ENCODE measurements at regions not wholly inside any gene's neighbourhood (a gene's known extent, or its start where the extent isn't known, plus 50 kb on each side); places are given as distances from the start of the nearest gene placed in this dataset.

GRCh38 chr3:78134496-78134895, 1094.6 kb downstream of the ROBO2 start:
- no peaks in the 10 kb centered on the region for H3K9me3 ChIP-seq (replicated peaks; ENCODE audit: control insufficient read depth, insufficient read depth, low read length)
- peaks cover 13% of the 10 kb centered on the region for H3K4me1 ChIP-seq (ENCODE audit: control insufficient read depth, extremely low read depth, insufficient read depth, low read length)
- no peaks in the 10 kb centered on the region for H4K20me1 ChIP-seq (replicated peaks; ENCODE audit: control insufficient read depth, extremely low read depth, insufficient read depth, low read length)
- dilution Hi-C loops (cut with MboI; ENCODE audit: extremely low pct_ligation_motif_present, low sequenced_read_pairs) = no loop called here
- POLR2A ChIA-PET = no interaction called here
- no peak overlapping the region for H3K4me3 ChIP-seq (replicated peaks in 1 of 3; ENCODE audit: insufficient read depth in 1 of 3, low read depth in 1 of 3, low read length in 3 of 3)
- no peak overlapping the region for H3K4me2 ChIP-seq (ENCODE audit: insufficient read depth, low read length)
- TF ChIP-seq, protein P1, sequence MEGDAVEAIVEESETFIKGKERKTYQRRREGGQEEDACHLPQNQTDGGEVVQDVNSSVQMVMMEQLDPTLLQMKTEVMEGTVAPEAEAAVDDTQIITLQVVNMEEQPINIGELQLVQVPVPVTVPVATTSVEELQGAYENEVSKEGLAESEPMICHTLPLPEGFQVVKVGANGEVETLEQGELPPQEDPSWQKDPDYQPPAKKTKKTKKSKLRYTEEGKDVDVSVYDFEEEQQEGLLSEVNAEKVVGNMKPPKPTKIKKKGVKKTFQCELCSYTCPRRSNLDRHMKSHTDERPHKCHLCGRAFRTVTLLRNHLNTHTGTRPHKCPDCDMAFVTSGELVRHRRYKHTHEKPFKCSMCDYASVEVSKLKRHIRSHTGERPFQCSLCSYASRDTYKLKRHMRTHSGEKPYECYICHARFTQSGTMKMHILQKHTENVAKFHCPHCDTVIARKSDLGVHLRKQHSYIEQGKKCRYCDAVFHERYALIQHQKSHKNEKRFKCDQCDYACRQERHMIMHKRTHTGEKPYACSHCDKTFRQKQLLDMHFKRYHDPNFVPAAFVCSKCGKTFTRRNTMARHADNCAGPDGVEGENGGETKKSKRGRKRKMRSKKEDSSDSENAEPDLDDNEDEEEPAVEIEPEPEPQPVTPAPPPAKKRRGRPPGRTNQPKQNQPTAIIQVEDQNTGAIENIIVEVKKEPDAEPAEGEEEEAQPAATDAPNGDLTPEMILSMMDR (IDR thresholded peaks at IDR 0.05; ENCODE audit: extremely low read depth in 1 of 2, insufficient read depth in 1 of 2, low read depth in 1 of 2, low read length in 2 of 2) = no peak
- TF ChIP-seq, protein P2, sequence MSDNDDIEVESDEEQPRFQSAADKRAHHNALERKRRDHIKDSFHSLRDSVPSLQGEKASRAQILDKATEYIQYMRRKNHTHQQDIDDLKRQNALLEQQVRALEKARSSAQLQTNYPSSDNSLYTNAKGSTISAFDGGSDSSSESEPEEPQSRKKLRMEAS (IDR thresholded peaks at IDR 0.05; ENCODE audit: insufficient read depth, insufficient read length) = no peak
- TF ChIP-seq JUN (IDR thresholded peaks at IDR 0.05; ENCODE audit: borderline replicate concordance, insufficient read depth, insufficient read length, low read depth) = no peak
- TF ChIP-seq POLR2AphosphoS5 (IDR thresholded peaks at IDR 0.05; ENCODE audit: insufficient read depth, low read depth, low read length) = no peak
- no peak for TF ChIP-seq FOS (IDR thresholded peaks at IDR 0.05; ENCODE audit: borderline replicate concordance, insufficient read depth, low read length)
- TF ChIP-seq POLR2A (IDR thresholded peaks at IDR 0.05; ENCODE audit: low read depth, low read length) = no peak
- TF ChIP-seq MYC (IDR thresholded peaks at IDR 0.05; ENCODE audit: low read depth, low read length) = no peak
- TF ChIP-seq GATA2 (IDR thresholded peaks at IDR 0.05; ENCODE audit: insufficient read depth, insufficient read length, low read depth, low read length) = no peak
- no peak for TF ChIP-seq EZH2 (IDR thresholded peaks at IDR 0.05; ENCODE audit: borderline replicate concordance, low read depth, low read length, severe bottlenecking)
- CTCF ChIA-PET = no interaction called here
- no TSS peak for BruUV-seq (replicated peaks)
- no peaks in the 10 kb centered on the region for H3K36me3 ChIP-seq (ENCODE audit: control insufficient read depth in 2 of 2, extremely low read depth in 1 of 2, insufficient read depth in 2 of 2, low read length in 2 of 2)
- H3K27ac ChIP-seq (ENCODE audit: insufficient read depth, low read depth, low read length) = no peak overlapping the region
- FAIRE-seq (no peak), DNase-seq (ENCODE audit: low read depth, low spot score) (no peak)
- H3K9me1 ChIP-seq (replicated peaks; ENCODE audit: control insufficient read depth, extremely low read depth, insufficient read depth, low read length) = no peaks in the 10 kb centered on the region
- H3K27me3 ChIP-seq (ENCODE audit: control insufficient read depth in 2 of 2, insufficient read depth in 2 of 2, low read length in 2 of 2) = no peaks in the 10 kb centered on the region
- no peaks in the 10 kb centered on the region for H3K79me2 ChIP-seq (ENCODE audit: control insufficient read depth, insufficient read depth, low read length)
- no peak overlapping the region for H2AFZ ChIP-seq (ENCODE audit: low read depth, low read length)
- intact Hi-C loops (cut with micrococcal nuclease) = no loop called here
- H3K9ac ChIP-seq (replicated peaks; ENCODE audit: extremely low read depth, insufficient read depth, low read length) = no peak overlapping the region

Measured in endothelial cell of umbilical vein (primary cell).